Lower lobe of right lung (tissue), 2 donors: ENCODE measurements at regions not wholly inside any gene's neighbourhood (a gene's known extent, or its start where the extent isn't known, plus 50 kb on each side); places are given as distances from the start of the nearest gene placed in this dataset.

Experiments
- ATAC-seq, 2 donors: fragments of 200-7000 bp; cut with Tn5 transposase; one replicate each; pipeline ENCODE4 v1.9.1; 2020 to 2022; ENCODE audit warnings: mild to moderate bottlenecking in 2 of 2, moderate library complexity in 2 of 2
- DNase-seq: peaks from one replicate; pipeline ENCODE4 v3.0.0-alpha.2; 2020
- H3K27ac ChIP-seq: fragments of 200-600 bp; one replicate; pipeline ENCODE4 v1.8.0; 2022
- H3K27me3 ChIP-seq: fragments of 200-600 bp; one replicate; pipeline ENCODE4 v1.8.0; 2022; ENCODE audit warnings: low read depth
- H3K36me3 ChIP-seq: fragments of 200-600 bp; one replicate; pipeline ENCODE4 v1.8.0; 2022; ENCODE audit warnings: mild to moderate bottlenecking
- H3K4me1 ChIP-seq: fragments of 200-600 bp; one replicate; pipeline ENCODE4 v1.8.0; 2022
- H3K4me3 ChIP-seq: fragments of 200-600 bp; one replicate; pipeline ENCODE4 v1.8.0; 2022; ENCODE audit warnings: mild to moderate bottlenecking
- H3K9me3 ChIP-seq: fragments of 200-600 bp; one replicate; pipeline ENCODE4 v1.8.0; 2022
- intact Hi-C: fragments of 100-400 bp; cut with DNase I; formaldehyde crosslinking; loops from one replicate; pipeline ENCODE4 v1.11.0; 2022
- TF ChIP-seq, protein P1 (sequence below): fragments of 200-600 bp; IDR thresholded peaks from one replicate; pipeline ENCODE4 v1.8.0; 2022; ENCODE audit warnings: antibody characterized with exemption, mild to moderate bottlenecking
- donor health status: DM: no; HTN: yes; CAD: no; lungs with severe emphysema.

DNA sequence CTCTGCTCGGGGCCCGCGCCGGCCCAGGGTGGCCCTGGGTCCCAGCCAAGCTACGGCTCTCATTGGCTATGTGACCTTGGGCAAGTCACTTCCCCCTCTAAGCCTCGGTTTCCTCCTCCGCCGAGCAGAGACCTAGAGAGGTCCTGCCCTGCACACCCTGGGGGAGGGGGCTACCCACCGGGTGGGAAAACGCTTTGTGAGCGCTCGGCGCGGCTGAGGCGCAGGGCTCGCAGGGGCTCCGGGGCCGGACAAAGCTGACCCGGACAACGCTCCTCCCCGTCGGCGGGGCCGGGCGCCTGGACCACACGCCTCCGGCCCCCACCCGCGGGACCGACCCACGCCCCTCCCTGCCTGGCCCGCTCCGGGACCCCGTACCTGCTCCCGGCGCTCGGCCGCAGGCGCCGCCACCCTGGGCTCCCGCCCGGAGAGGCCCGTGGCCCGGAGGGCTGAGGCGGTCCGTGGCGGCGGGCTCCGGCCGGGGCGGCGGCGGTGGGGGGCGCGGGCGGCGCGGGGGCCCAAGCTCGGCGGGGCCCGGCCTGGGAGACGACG, 85.7 kb upstream of the MELK start:
- peak overlapping the region; percentile 79 for H3K4me3 ChIP-seq
- ATAC-seq (peak; percentile 55 to 57), DNase-seq (peak; percentile 74)
- H3K4me1 ChIP-seq: peaks cover 27% of the 10 kb centered on the region
- TF ChIP-seq, protein P1, sequence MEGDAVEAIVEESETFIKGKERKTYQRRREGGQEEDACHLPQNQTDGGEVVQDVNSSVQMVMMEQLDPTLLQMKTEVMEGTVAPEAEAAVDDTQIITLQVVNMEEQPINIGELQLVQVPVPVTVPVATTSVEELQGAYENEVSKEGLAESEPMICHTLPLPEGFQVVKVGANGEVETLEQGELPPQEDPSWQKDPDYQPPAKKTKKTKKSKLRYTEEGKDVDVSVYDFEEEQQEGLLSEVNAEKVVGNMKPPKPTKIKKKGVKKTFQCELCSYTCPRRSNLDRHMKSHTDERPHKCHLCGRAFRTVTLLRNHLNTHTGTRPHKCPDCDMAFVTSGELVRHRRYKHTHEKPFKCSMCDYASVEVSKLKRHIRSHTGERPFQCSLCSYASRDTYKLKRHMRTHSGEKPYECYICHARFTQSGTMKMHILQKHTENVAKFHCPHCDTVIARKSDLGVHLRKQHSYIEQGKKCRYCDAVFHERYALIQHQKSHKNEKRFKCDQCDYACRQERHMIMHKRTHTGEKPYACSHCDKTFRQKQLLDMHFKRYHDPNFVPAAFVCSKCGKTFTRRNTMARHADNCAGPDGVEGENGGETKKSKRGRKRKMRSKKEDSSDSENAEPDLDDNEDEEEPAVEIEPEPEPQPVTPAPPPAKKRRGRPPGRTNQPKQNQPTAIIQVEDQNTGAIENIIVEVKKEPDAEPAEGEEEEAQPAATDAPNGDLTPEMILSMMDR: no peak
- peak overlapping the region; percentile 88 for H3K27ac ChIP-seq
- H3K9me3 ChIP-seq: no peaks in the 10 kb centered on the region
- no peaks in the 10 kb centered on the region for H3K27me3 ChIP-seq
- no peaks in the 10 kb centered on the region for H3K36me3 ChIP-seq
- intact Hi-C loops: no loop called here

DNA sequence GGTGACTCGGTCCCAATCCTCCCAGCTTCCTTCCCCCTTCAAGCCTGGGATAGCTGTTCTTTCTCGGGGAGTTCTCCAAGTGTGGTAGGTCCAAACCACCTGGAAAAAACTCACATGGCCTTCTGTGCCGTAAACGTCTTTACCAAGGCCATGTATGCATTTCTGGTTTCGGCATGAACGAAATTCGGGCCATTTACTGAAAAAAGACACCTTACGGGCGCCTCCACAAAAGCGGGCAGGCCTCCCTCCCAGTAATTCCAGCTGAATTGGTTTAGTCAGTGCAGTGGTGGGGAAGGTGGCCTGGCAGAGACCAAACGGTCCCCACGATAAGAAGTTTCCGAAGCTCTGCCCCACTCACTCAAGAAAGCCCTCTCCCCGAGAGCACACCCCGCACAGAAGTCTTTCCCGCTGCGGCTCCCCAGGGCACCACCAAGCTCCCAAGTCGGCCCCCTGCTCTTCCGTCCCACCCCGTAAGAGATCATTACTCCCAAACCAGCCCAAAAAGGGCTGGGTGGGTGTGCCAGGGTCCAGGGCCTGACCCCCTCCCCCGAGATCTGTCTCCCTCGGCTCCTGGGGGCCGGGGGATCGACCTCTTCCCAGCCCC, 86.3 kb upstream of the MELK start:
- ATAC-seq: peak; percentile 0 to 1
- H3K27ac ChIP-seq: peak overlapping the region; percentile 88
- H3K4me3 ChIP-seq: peak overlapping the region; percentile 79
- intact Hi-C loops: no loop called here
- no peaks in the 10 kb centered on the region for H3K27me3 ChIP-seq
- peaks cover 33% of the 10 kb centered on the region for H3K4me1 ChIP-seq
- DNase-seq: no peak
- H3K36me3 ChIP-seq: no peaks in the 10 kb centered on the region
- H3K9me3 ChIP-seq: no peaks in the 10 kb centered on the region
- TF ChIP-seq, protein P1: no peak

DNA sequence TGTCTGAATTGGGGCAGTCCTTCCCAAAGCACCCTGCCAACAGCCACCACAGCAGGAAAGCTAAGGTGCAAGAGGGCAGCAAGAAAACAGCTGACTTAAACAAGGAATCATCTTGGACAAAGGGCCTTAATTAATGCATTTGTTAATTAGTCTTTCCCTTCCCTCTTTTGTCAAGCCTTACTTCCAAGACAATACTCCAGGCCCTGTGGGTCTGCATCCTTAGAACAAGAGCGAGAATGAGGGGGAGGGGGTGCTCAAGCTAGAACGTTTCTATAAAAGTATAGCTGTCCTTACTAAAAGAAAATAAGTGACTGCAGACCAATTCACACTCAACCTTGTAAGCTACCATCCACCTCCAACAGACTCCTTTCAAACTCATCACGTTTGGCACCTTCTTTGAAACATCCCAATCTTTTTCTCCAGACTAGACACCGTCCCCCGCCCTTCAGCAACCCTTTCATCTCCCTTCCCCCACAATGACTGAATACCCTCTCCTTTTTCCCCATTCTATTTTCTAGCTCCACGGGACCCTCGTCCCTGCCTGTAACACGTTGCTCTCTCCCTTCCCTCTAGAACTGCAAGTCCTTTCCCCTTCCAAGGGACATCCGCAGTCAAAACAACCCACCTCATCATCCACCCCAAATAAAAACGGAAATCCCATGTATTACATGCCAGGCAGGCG, 85.7 kb upstream of the RNF38 start:
- Histone ChIP-seq H3K4me1 (peaks cover 40% of the 10 kb centered on the region), H3K27me3 (no peaks in the 10 kb centered on the region), H3K36me3 (no peaks in the 10 kb centered on the region), H3K27ac (peak overlapping the region; percentile 88), H3K9me3 (no peaks in the 10 kb centered on the region), H3K4me3 (peak overlapping the region; percentile 79)
- TF ChIP-seq, protein P1: no peak
- no peak for ATAC-seq
- intact Hi-C loops: no loop called here
- no peak for DNase-seq

DNA sequence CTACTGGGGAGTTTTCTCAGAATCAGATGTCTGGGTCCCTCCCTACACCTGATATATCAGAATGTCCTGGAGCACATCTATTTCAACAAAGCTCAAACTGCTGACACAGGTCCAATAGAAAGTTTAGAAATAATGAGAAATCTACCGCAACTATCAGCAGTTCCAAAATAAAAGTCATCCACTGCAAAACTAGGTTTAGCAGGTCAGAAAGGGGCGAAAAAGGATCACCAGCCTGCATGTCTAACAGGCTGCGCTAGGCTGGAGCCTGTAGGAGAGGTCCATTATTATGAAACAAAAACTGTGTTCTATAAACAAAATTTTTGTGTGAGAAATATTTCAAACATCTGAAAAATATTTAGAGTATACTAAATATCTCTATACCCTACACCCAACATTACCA, 84.1 kb upstream of the RNF38 start:
- no peak for ATAC-seq
- Histone ChIP-seq H3K27me3 (no peaks in the 10 kb centered on the region), H3K4me3 (no peak overlapping the region), H3K27ac (no peak overlapping the region), H3K9me3 (no peaks in the 10 kb centered on the region), H3K4me1 (peaks cover 49% of the 10 kb centered on the region), H3K36me3 (no peaks in the 10 kb centered on the region)
- no peak for DNase-seq
- intact Hi-C loops: no loop called here
- TF ChIP-seq, protein P1: no peak

DNA sequence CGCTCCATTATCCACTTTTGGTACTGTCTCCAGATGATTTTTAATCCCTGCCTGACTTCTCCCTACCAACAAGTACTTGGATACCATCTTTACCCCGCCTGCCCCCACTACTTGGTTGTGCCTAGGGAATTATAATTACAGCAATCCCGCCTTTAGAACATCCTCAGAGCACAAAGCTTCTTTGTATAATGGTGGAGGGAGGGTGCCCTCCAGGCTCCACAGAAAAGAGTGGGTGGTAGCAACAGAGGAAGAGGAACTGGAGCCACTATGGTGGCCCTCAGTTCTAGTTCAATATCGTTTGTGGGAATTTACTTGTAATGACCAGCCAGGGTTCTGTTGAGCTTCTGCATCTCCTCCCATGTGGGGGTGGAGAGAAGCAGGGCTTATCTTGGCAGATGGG, 79.0 kb upstream of the RNF38 start:
- Histone ChIP-seq H3K4me1 (peaks cover 24% of the 10 kb centered on the region), H3K36me3 (no peaks in the 10 kb centered on the region), H3K4me3 (no peak overlapping the region), H3K27me3 (no peaks in the 10 kb centered on the region), H3K27ac (no peak overlapping the region), H3K9me3 (no peaks in the 10 kb centered on the region)
- DNase-seq (no peak), ATAC-seq (no peak)
- intact Hi-C loops: no loop called here
- TF ChIP-seq, protein P1: no peak
